Panc1 (cell line): ENCODE measurements at regions not wholly inside any gene's neighbourhood (a gene's known extent, or its start where the extent isn't known, plus 50 kb on each side); places are given as distances from the start of the nearest gene placed in this dataset.

Source experiments
- ATAC-seq: fragments of 200-7000 bp; cut with Tn5 transposase; 2 replicates; pipeline ENCODE4 v1.9.1; 2020; ENCODE audit warnings: mild to moderate bottlenecking, moderate library complexity
- BruUV-seq: library from RNA; stranded (reverse); fragments of 400-500 nt; replicated peaks from 2 replicates; lab custom pipeline; 2021; lab: Mats Ljungman, UMichigan
- CTCF ChIA-PET: fragments of 300-600 bp; sonication (Branson Sonifier 250); formaldehyde crosslinking; loops from one replicate; lab custom pipeline; 2022; ENCODE audit warnings: antibody characterized with exemption; lab: Charles Lee
- POLR2A ChIA-PET: fragments of 300-600 bp; sonication (Branson Sonifier 250); formaldehyde crosslinking; loops from one replicate; lab custom pipeline; 2022; ENCODE audit warnings: antibody characterized with exemption; lab: Charles Lee
- DNase-seq: peaks from one replicate; pipeline ENCODE4 v3.0.0-alpha.2; 2010; ENCODE audit warnings: low read depth, low spot score
- H3K27ac ChIP-seq: 2 replicates; pipeline ENCODE4 v1.5.1; 2011; ENCODE audit warnings: mild to moderate bottlenecking, low read length, inconsistent platforms
- H3K27me3 ChIP-seq: fragments of 200-500 bp; sonication (Bioruptor generic); 2 replicates; pipeline ENCODE4 v1.6.0; 2014; ENCODE audit warnings: low read length, inconsistent platforms; ENCODE audit not compliant: control insufficient read depth, insufficient read depth
- H3K36me3 ChIP-seq: fragments of 200-500 bp; sonication (Bioruptor generic); 2 replicates; pipeline ENCODE4 v1.5.1; 2014; ENCODE audit warnings: inconsistent platforms, mild to moderate bottlenecking, low read length, moderate library complexity; ENCODE audit not compliant: control insufficient read depth, insufficient read depth
- H3K4me1 ChIP-seq: 2 replicates; pipeline ENCODE4 v1.5.1; 2011; ENCODE audit warnings: inconsistent platforms, mild to moderate bottlenecking, low read length, moderate library complexity; ENCODE audit not compliant: control insufficient read depth, insufficient read depth
- H3K4me3 ChIP-seq, 2 experiments: 2 replicates each; pipeline ENCODE4 v1.5.1; 2011 to 2012; ENCODE audit warnings: low read depth in 2 of 2, low read length in 2 of 2, mild to moderate bottlenecking in 2 of 2, inconsistent platforms in 1 of 2, moderate library complexity in 1 of 2
- H3K9me3 ChIP-seq: fragments of 200-500 bp; sonication (Bioruptor generic); 2 replicates; pipeline ENCODE4 v1.5.1; 2014; ENCODE audit warnings: low read depth, mild to moderate bottlenecking, inconsistent platforms, low read length, moderate library complexity; ENCODE audit not compliant: control insufficient read depth, insufficient read depth
- POLR2AphosphoS5 ChIP-seq: IDR thresholded peaks from 2 replicates; pipeline ENCODE4 v1.6.1; 2012; ENCODE audit warnings: mild to moderate bottlenecking, low read depth, low read length, moderate library complexity
- SIN3A ChIP-seq: IDR thresholded peaks from 2 replicates; pipeline ENCODE4 v1.6.1; 2012; ENCODE audit warnings: low read depth, mild to moderate bottlenecking, low read length, moderate library complexity, borderline replicate concordance; ENCODE audit not compliant: insufficient read depth
- TCF7L2 ChIP-seq: IDR thresholded peaks from 2 replicates; pipeline ENCODE4 v1.6.1; 2011; ENCODE audit warnings: mild to moderate bottlenecking, low read depth, low read length, inconsistent platforms
- in situ Hi-C: cut with HindIII; loops from 2 replicates; pipeline ENCODE4 v1.10.0; 2016; ENCODE audit warnings: low sequenced_read_pairs, low pct_unique_long_range_greater_than_20kb
- intact Hi-C: fragments of 100-400 bp; cut with micrococcal nuclease; formaldehyde crosslinking; loops from one replicate; pipeline ENCODE4 v1.10.0; 2022; ENCODE audit not compliant: unreplicated experiment
- TF ChIP-seq, protein P1 (sequence below), 2 experiments: IDR thresholded peaks; 2 replicates each; pipeline ENCODE4 v1.6.1; 2011 to 2012; ENCODE audit warnings: low read depth in 2 of 2, control low read depth in 1 of 2, low read length in 1 of 2, mild to moderate bottlenecking in 1 of 2, moderate library complexity in 1 of 2; ENCODE audit not compliant: insufficient read depth in 1 of 2
- TF ChIP-seq, protein P2 (sequence below): fragments of 450-650 bp; IDR thresholded peaks from 2 replicates; pipeline ENCODE4 v1.5.1; 2017; ENCODE audit warnings: mild to moderate bottlenecking

DNA sequence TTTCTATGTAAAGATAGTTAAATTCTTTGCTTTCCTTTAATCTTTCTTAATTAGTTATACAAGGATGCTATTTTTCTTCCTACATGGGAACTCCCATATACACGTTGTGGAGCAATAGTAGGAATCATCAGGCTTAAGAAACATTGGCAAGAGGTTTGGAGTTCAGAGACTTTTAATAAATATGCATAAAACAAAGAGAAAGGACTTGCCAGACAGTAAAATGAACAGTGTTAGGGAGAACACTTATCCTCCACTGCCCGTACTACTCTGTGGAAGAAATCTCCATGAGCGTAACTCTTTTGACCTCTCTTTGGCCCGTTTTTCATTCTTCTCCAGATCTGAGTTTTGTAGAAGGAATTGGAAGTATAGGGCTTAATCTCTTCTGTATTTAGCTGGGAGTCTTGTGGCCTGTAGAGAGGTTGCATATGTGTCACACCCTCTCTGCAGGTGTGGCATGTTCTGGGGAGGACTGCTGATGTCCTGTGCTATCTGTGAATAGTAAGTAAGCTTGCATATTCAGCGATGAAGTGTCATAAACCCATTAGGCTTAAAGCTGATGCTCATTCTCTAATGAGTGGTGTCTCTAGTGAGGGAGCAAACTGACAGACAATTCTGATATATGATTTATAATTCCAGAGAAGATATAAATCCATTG lies 455.4 kb upstream of the FAR2 start:
- POLR2A ChIA-PET, result no interaction called here
- Histone ChIP-seq H3K4me3 (no peak overlapping the region), H3K9me3 (no peaks in the 10 kb centered on the region), H3K27ac (no peak overlapping the region), H3K36me3 (no peaks in the 10 kb centered on the region), H3K4me1 (no peaks in the 10 kb centered on the region), H3K27me3 (no peaks in the 10 kb centered on the region; the same call in 1 of the 2 replicates)
- DNase-seq (no peak), ATAC-seq (no peak)
- in situ Hi-C loops (no loop called here), intact Hi-C loops (no loop called here)
- TF ChIP-seq POLR2AphosphoS5, result no peak
- TF ChIP-seq SIN3A, result no peak
- TF ChIP-seq TCF7L2, result no peak
- TF ChIP-seq, protein P1, sequence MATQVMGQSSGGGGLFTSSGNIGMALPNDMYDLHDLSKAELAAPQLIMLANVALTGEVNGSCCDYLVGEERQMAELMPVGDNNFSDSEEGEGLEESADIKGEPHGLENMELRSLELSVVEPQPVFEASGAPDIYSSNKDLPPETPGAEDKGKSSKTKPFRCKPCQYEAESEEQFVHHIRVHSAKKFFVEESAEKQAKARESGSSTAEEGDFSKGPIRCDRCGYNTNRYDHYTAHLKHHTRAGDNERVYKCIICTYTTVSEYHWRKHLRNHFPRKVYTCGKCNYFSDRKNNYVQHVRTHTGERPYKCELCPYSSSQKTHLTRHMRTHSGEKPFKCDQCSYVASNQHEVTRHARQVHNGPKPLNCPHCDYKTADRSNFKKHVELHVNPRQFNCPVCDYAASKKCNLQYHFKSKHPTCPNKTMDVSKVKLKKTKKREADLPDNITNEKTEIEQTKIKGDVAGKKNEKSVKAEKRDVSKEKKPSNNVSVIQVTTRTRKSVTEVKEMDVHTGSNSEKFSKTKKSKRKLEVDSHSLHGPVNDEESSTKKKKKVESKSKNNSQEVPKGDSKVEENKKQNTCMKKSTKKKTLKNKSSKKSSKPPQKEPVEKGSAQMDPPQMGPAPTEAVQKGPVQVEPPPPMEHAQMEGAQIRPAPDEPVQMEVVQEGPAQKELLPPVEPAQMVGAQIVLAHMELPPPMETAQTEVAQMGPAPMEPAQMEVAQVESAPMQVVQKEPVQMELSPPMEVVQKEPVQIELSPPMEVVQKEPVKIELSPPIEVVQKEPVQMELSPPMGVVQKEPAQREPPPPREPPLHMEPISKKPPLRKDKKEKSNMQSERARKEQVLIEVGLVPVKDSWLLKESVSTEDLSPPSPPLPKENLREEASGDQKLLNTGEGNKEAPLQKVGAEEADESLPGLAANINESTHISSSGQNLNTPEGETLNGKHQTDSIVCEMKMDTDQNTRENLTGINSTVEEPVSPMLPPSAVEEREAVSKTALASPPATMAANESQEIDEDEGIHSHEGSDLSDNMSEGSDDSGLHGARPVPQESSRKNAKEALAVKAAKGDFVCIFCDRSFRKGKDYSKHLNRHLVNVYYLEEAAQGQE (IDR thresholded peaks at IDR 0.05; ENCODE audit: insufficient read depth in 1 of 2, low read depth in 2 of 2, low read length in 1 of 2), result no peak
- TF ChIP-seq, protein P2, sequence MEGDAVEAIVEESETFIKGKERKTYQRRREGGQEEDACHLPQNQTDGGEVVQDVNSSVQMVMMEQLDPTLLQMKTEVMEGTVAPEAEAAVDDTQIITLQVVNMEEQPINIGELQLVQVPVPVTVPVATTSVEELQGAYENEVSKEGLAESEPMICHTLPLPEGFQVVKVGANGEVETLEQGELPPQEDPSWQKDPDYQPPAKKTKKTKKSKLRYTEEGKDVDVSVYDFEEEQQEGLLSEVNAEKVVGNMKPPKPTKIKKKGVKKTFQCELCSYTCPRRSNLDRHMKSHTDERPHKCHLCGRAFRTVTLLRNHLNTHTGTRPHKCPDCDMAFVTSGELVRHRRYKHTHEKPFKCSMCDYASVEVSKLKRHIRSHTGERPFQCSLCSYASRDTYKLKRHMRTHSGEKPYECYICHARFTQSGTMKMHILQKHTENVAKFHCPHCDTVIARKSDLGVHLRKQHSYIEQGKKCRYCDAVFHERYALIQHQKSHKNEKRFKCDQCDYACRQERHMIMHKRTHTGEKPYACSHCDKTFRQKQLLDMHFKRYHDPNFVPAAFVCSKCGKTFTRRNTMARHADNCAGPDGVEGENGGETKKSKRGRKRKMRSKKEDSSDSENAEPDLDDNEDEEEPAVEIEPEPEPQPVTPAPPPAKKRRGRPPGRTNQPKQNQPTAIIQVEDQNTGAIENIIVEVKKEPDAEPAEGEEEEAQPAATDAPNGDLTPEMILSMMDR, result no peak
- CTCF ChIA-PET, result no interaction called here
- no TSS peak for BruUV-seq

- intact Hi-C loops (no loop called here), in situ Hi-C loops (no loop called here)
- Histone ChIP-seq H3K4me3 (no peak overlapping the region), H3K36me3 (no peaks in the 10 kb centered on the region), H3K27ac (no peak overlapping the region), H3K9me3 (0 out of 2 replicates have a peak, but pooled peaks cover 4% of the 10 kb centered on the region), H3K27me3 (no peaks in the 10 kb centered on the region; the same call in 1 of the 2 replicates), H3K4me1 (no peaks in the 10 kb centered on the region)
- TF ChIP-seq TCF7L2 (no peak), SIN3A (no peak), POLR2AphosphoS5 (no peak)
- TF ChIP-seq, protein P2, result no peak
- TF ChIP-seq, protein P1 (IDR thresholded peaks at IDR 0.05; ENCODE audit: insufficient read depth in 1 of 2, low read depth in 2 of 2, low read length in 1 of 2), result no peak
- ChIA-PET POLR2A (no interaction called here), CTCF (no interaction called here)
- ATAC-seq, result no peak
- BruUV-seq, result no TSS peak
- DNase-seq, result no peak
Observed at GRCh38 chr12:28698553-28698952, 450.5 kb upstream of the FAR2 start.
